Dendritic cell treated with granulocyte-macrophage colony-stimulating factor and Interleukin-4, amounts not matched to agents 40 ng/mL and 50 ng/mL, for 4 days (primary cell): ENCODE measurements at regions not wholly inside any gene's neighbourhood (a gene's known extent, or its start where the extent isn't known, plus 50 kb on each side); places are given as distances from the start of the nearest gene placed in this dataset.

ENCODE experiments used
- H3K27ac Mint-ChIP-seq: one replicate; pipeline ENCODE4 v1.8.0; 2022; ENCODE audit warnings: mild to moderate bottlenecking, mixed read lengths
- H3K27me3 Mint-ChIP-seq: one replicate; pipeline ENCODE4 v1.8.0; 2022; ENCODE audit warnings: mild to moderate bottlenecking, mixed read lengths
- H3K36me3 Mint-ChIP-seq: one replicate; pipeline ENCODE4 v1.8.0; 2022; ENCODE audit warnings: low read depth, mixed read lengths
- H3K4me1 Mint-ChIP-seq: one replicate; pipeline ENCODE4 v1.8.0; 2022; ENCODE audit warnings: low read depth, mixed read lengths
- H3K4me3 Mint-ChIP-seq: one replicate; pipeline ENCODE4 v1.8.0; 2022; ENCODE audit warnings: mild to moderate bottlenecking, moderate library complexity, mixed read lengths
- H3K9me3 Mint-ChIP-seq: one replicate; pipeline ENCODE4 v1.8.0; 2022; ENCODE audit warnings: mixed read lengths
- intact Hi-C: fragments of 100-400 bp; cut with micrococcal nuclease; formaldehyde crosslinking; loops from one replicate; pipeline ENCODE4 v1.15.0; 2022

DNA sequence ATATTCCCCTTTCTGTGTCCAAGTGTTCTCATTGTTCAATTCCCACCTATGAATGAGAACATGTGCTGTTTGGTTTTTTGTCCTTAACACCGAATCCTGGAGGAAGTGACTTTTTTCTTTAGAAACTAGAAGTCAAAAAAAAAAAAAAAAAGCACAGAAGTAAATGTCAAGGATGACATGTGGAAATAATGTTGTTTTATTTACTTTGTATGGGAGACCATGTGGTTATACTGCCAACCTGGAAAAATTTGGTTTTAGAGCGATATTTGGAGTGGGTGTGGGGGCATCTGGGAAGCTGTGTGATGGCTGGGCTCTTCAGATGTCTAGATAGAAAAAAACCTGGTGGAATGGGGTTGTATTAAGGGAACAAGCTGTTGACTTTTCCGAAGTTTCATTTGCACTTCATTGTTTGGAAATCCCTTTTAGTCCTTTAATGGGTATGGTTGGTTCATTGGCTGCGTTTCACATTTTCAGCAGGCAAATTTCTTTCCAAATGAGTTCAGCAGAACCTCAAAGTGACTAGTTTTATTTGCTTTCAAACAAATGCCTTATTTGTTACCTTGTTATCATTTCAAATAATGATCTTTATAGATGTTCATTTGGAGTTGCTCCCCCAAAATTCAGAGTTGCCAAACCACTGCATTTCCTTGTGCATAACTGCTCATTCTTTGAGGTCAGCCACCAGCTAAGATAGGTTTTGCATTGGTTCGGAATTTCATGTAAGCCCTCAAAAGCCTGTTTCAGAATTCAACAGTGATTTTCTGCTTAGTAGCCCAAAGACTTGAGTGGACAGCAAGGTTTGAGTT is 508.2 kb downstream of the METTL15 start:
- no peak overlapping the region for H3K27ac Mint-ChIP-seq
- intact Hi-C loops = no loop called here

DNA sequence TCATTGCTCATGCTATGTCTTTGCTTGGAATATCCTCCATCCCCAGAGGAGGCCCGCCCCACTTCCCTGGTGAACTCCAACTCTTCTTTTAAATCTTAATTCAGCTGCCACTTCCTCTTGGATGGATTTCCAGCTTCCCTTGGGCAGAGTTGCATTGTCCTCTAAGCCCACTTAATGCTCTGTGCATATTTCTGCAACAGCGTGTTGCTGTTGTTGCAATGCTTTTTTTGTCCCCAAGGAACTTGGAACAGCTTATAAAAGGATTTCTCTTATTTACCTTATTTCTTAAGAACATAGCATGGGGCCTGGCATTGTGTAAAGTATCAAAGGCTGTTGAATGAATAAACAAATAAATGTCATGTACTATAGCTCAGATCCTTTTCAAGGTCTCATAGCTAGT is 507.4 kb downstream of the METTL15 start:
- Mint-ChIP-seq H3K36me3 (no peaks in the 10 kb centered on the region), H3K4me1 (no peaks in the 10 kb centered on the region), H3K27me3 (no peaks in the 10 kb centered on the region), H3K27ac (no peak overlapping the region), H3K9me3 (no peaks in the 10 kb centered on the region), H3K4me3 (no peak overlapping the region)
- intact Hi-C loops = no loop called here

More for the DNA sequence above, 508.2 kb downstream of the METTL15 start:
- no peaks in the 10 kb centered on the region for H3K4me1 Mint-ChIP-seq
- no peaks in the 10 kb centered on the region for H3K36me3 Mint-ChIP-seq
- H3K4me3 Mint-ChIP-seq = no peak overlapping the region
- H3K27me3 Mint-ChIP-seq = no peaks in the 10 kb centered on the region
- H3K9me3 Mint-ChIP-seq = no peaks in the 10 kb centered on the region

DNA sequence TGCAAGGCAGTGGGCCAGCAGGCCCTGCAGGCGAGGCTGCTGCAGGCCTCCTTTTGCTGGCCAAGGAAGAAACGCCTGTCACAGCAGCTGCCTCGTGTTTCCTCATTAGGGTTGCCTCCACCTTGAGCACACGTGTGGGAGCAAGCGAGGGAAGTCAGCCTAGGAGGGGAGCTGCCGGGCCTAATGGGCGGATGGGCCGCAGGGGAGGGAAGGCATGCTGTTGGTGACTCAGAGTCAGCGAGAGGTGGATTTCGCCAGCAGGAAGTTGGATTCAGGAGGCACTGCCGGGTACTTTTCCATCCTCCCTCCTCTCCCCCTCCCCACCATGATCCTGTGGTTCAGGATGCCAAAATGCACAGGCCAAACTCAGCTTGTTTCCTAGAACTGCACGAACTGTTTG is 498.7 kb downstream of the METTL15 start:
- no peaks in the 10 kb centered on the region for H3K36me3 Mint-ChIP-seq
- peaks cover 17% of the 10 kb centered on the region for H3K9me3 Mint-ChIP-seq
- no peak overlapping the region for H3K4me3 Mint-ChIP-seq
- no peak overlapping the region for H3K27ac Mint-ChIP-seq
- no peaks in the 10 kb centered on the region for H3K27me3 Mint-ChIP-seq
- H3K4me1 Mint-ChIP-seq = no peaks in the 10 kb centered on the region
- intact Hi-C loops = no loop called here

DNA sequence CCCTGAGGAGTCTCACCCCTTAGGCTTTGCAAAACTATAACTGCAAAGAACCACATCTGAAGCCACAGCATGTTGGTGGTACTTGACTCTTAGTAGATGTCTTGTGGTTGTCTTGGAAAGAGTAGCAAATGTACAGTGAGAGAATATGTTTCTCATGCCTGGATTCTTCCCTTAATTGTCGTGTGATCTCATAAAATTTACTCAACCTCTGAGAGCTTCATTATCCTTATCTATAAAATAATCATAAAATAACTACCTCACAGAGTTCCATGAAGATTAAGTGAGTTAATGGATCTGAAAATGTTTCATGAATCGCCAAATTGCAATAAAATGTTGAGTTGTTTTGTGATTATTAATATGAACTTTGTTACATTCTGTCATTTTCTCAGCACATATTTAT is 491.5 kb downstream of the METTL15 start:
- no peaks in the 10 kb centered on the region for H3K36me3 Mint-ChIP-seq
- H3K9me3 Mint-ChIP-seq = peaks cover 26% of the 10 kb centered on the region
- no peaks in the 10 kb centered on the region for H3K4me1 Mint-ChIP-seq
- no peak overlapping the region for H3K4me3 Mint-ChIP-seq
- H3K27me3 Mint-ChIP-seq = no peaks in the 10 kb centered on the region
- intact Hi-C loops = no loop called here
- H3K27ac Mint-ChIP-seq = no peak overlapping the region

DNA sequence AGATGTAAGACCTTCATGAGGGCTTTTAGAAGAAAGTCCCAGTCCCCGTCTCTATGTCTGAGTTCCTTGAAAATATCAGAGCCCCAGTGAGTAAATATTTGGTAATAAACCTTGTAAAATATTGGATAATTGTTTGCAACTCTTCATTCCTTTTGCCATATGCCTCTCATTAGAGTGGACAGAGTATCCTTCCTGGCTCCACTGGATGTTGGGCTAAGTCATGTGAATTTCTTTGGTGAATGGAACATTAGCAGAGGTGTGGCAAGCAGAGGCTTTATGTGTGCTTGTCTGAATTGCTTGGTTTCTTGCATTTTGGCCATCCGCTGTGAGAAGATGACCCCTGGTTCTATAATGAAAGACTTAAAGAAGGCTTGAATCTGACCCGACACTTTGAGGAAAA is 490.3 kb downstream of the METTL15 start:
- Mint-ChIP-seq H3K9me3 (peaks cover 24% of the 10 kb centered on the region), H3K27me3 (no peaks in the 10 kb centered on the region), H3K36me3 (no peaks in the 10 kb centered on the region), H3K4me3 (no peak overlapping the region), H3K27ac (no peak overlapping the region), H3K4me1 (no peaks in the 10 kb centered on the region)
- intact Hi-C loops = no loop called here

DNA sequence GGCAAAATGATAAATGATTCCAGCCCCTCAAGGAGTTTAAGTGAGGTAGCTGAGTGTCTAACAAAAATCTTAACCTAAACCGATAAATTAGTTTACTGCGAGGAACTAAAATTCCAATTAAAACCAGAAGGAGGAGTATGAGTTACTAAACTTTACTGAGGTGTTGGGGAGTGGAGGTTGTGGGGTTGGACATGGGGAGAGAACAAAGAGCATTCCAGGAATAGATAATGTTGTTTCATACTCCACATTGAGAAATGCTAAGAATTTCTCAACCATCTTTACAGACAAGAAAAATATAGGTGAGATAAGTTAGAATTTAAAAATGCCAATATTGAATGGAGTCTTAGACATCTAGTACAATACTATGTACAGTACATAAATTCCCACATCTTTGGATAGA is 488.6 kb downstream of the METTL15 start:
- no peak overlapping the region for H3K27ac Mint-ChIP-seq
- intact Hi-C loops = no loop called here
- no peaks in the 10 kb centered on the region for H3K27me3 Mint-ChIP-seq
- H3K36me3 Mint-ChIP-seq = no peaks in the 10 kb centered on the region
- H3K4me1 Mint-ChIP-seq = no peaks in the 10 kb centered on the region
- no peak overlapping the region for H3K4me3 Mint-ChIP-seq
- H3K9me3 Mint-ChIP-seq = peaks cover 17% of the 10 kb centered on the region

DNA sequence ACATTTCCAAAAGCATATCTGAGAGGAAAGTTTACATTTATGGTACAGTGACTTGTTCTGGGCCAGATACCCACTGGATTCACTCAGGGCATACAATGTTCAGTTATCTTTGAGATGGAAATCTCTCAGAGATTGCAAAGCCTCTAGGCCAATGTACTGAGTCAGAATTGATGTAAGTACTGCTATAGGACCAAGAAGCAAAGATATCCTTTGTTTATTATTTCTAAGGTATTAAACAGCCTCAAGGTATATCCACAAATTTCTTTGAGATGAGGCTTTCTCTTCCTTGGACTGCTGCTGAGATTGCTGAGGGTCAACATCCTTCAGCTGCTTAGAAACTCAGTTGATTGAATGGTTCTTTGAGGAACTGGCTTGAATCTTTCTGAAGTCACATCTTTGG is 484.0 kb downstream of the METTL15 start:
- no peak overlapping the region for H3K4me3 Mint-ChIP-seq
- no peaks in the 10 kb centered on the region for H3K27me3 Mint-ChIP-seq
- no peaks in the 10 kb centered on the region for H3K36me3 Mint-ChIP-seq
- intact Hi-C loops = no loop called here
- no peak overlapping the region for H3K27ac Mint-ChIP-seq
- H3K9me3 Mint-ChIP-seq = peaks cover 17% of the 10 kb centered on the region
- H3K4me1 Mint-ChIP-seq = no peaks in the 10 kb centered on the region

DNA sequence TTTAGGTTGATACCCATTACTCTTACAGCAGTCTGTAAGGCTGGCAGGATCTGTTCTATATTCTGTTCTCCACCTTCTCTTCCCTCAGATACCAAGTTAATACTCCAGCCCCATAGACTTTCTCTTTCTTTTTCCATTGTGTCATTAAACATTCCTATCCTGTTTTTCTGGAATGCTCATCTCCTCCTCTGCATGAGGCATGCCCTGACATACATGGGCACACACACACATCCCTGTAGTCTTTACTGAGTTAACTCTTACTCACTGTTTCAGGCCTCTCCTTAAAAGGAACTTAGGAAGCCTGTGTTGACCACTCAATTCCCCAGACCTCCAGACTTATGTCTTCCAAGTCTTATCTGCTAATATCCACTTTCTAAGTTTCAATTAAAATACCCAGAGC is 476.8 kb downstream of the METTL15 start:
- H3K27ac Mint-ChIP-seq = no peak overlapping the region

DNA sequence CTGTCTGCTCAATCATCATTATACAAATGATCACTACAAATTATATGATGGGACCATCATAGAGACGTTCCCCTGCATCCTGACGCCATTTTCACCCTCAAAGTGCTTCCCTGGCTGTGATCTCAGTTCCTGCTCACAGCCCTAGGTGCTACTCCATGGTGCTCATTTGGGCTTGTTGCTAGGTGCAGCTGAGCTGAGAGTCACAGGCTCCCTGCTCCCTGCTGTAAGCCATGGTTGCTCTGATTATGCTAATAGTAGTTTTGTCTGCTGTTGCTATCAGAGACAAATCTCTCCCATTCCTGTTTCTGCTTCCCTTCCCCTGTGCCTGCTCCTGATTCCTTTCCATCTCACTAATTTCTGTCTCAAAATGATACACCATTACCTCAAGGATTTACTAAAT is 474.3 kb downstream of the METTL15 start:
- H3K4me1 Mint-ChIP-seq = no peaks in the 10 kb centered on the region
- no peak overlapping the region for H3K4me3 Mint-ChIP-seq
- no peaks in the 10 kb centered on the region for H3K36me3 Mint-ChIP-seq
- no peaks in the 10 kb centered on the region for H3K9me3 Mint-ChIP-seq
- H3K27ac Mint-ChIP-seq = no peak overlapping the region
- no peaks in the 10 kb centered on the region for H3K27me3 Mint-ChIP-seq
- intact Hi-C loops = no loop called here

More for the DNA sequence above, 476.8 kb downstream of the METTL15 start:
- no peaks in the 10 kb centered on the region for H3K4me1 Mint-ChIP-seq
- no peaks in the 10 kb centered on the region for H3K36me3 Mint-ChIP-seq
- intact Hi-C loops = no loop called here
- H3K9me3 Mint-ChIP-seq = no peaks in the 10 kb centered on the region
- H3K4me3 Mint-ChIP-seq = no peak overlapping the region
- no peaks in the 10 kb centered on the region for H3K27me3 Mint-ChIP-seq

DNA sequence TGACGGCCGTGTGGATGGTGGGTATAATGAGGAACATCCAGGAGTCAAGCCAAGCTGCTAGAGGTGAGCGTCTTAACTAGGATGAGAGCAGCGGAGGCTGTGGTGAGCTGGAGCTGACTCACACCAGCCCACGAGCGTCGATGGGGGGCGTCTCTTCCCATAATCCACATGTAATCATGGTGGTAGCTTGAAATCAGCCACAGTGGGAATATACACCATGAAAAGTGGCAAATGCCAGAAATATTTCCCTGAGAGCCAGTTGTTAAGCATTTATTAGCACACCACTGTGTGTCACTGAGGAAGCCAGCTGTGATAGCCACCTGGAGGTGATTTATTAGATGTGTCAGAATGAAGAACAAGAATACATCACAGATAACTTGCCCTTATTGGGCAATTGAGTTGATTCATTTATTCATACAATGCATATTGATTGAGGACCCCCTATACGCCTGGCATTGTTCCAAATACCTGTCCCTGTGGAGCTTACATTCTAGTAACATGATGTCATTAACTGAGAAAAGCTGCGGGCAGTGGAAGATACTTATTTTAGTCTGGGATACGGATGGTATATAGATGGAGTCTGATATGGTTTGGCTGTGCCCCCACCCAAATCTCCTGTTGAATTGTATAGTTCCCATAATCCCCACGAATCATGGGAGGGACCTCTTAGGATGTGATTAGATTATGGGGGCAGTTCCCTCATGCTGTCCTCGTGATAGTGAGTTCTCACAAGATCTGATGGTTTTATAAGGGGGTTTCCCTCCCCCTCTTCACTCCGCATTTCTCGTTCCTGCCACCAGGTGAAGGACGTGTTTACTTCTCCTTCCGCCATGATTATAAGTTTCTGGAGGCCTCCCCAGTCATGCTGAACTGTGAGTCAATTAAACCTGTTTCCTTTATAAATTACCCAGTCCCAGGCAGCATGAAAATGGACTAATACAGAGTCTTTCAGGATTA is 473.4 kb downstream of the METTL15 start:
- intact Hi-C loops = no loop called here

DNA sequence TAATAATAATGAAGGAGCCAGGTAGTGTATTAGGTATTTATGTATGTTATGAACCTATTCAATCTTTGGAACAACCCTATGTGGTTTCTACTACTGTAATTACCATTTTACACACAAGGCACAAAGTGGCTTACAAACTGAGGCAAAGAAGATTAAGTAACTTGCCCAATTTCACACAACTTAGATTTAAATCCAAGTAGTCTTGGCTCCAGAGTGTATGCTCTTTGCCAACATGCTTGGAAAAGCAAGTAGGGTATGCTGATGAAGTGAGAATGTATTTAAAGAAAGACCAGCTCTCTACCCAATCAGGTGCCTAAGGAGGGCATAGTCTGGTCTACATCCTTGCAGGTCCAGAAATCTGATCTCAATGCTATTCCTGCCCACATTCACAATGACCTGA is 463.2 kb downstream of the METTL15 start:
- H3K36me3 Mint-ChIP-seq = no peaks in the 10 kb centered on the region
- H3K27me3 Mint-ChIP-seq = no peaks in the 10 kb centered on the region
- H3K27ac Mint-ChIP-seq = no peak overlapping the region
- H3K4me3 Mint-ChIP-seq = no peak overlapping the region
- no peaks in the 10 kb centered on the region for H3K4me1 Mint-ChIP-seq
- intact Hi-C loops = no loop called here
- H3K9me3 Mint-ChIP-seq = no peaks in the 10 kb centered on the region

More for the DNA sequence above, 473.4 kb downstream of the METTL15 start:
- Mint-ChIP-seq H3K27ac (no peak overlapping the region), H3K9me3 (no peaks in the 10 kb centered on the region), H3K4me3 (no peak overlapping the region), H3K4me1 (no peaks in the 10 kb centered on the region), H3K36me3 (no peaks in the 10 kb centered on the region), H3K27me3 (no peaks in the 10 kb centered on the region)

DNA sequence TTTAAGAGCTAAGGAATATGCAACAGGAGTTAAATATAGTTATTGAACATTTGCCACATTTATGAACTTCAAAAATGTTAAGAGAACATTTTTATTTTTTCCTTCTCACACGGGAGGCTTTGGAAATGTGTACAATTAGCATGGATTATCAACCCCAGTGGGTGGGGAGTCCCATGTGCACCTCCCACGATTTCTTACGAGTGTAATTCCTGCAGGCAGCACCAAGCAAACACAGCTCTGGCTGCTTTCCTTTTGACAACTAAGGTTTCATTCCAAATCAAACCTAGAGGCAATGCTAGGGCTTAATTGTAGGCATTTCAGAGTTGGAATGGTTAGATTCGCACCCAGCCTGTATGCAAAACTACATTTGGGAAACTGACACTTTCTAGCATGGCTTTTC is 460.9 kb downstream of the METTL15 start:
- intact Hi-C loops = no loop called here
- no peak overlapping the region for H3K27ac Mint-ChIP-seq
- H3K4me3 Mint-ChIP-seq = no peak overlapping the region
- no peaks in the 10 kb centered on the region for H3K27me3 Mint-ChIP-seq
- H3K36me3 Mint-ChIP-seq = no peaks in the 10 kb centered on the region
- no peaks in the 10 kb centered on the region for H3K9me3 Mint-ChIP-seq
- no peaks in the 10 kb centered on the region for H3K4me1 Mint-ChIP-seq

DNA sequence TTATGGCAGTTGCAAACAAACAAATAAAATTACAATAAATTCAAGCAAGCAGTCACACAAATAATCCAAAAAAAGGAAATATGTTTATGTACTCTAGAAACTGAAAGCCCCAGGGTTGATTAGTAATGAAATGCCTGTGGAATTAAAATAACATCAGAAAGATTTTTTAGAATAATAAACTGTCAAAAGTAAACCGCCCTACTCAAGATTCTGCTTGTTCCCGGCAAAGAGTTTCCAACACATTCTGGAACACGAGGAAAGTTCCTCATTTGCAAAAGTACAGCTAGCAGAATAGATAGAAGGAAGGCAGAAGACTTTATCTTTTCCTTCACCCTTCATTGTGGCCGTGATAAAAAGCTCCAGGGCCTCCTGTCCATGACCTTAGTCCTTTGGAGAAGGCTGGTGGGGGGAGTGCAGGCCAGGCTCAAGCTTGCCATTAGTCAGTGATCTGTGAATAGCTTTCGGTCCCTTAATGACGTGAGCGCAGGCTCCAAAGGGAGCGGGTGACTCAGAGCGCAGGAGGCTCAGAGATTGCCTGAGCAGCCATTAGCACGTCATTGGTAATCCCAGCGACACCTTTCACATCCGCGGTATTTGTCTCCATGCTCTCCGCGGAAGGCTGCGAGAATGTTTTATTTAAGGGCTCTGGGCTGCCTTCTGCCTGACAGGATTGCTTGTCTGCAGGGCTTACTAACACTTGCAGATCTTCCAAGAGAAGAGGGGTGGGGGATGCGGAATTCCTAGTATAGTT is 458.3 kb downstream of the METTL15 start:
- H3K4me1 Mint-ChIP-seq = no peaks in the 10 kb centered on the region
- no peaks in the 10 kb centered on the region for H3K27me3 Mint-ChIP-seq
- no peak overlapping the region for H3K27ac Mint-ChIP-seq
- intact Hi-C loops = no loop called here
- no peaks in the 10 kb centered on the region for H3K9me3 Mint-ChIP-seq
- H3K4me3 Mint-ChIP-seq = no peak overlapping the region
- H3K36me3 Mint-ChIP-seq = no peaks in the 10 kb centered on the region

DNA sequence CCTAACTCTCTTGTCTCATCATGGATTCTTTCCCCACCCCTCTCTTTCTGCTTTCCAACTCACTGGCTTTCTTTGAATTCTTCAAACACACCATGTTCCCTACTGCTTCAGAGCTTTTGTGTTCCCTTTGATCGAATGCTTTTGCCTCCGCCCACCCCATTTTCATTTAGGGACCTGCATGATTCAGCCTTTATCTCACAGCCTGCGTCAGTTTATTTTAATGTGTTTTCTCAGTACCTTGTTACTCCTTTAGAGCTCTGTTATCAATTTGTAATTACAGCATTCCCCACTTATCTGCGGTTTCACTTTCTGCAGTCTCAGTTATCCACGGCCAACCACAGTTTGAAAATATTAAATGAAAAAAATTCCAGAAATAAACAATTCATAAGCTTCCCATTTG is 451.3 kb downstream of the METTL15 start:
- Mint-ChIP-seq H3K36me3 (no peaks in the 10 kb centered on the region), H3K4me1 (no peaks in the 10 kb centered on the region), H3K4me3 (no peak overlapping the region), H3K27me3 (no peaks in the 10 kb centered on the region), H3K27ac (no peak overlapping the region), H3K9me3 (peaks cover 13% of the 10 kb centered on the region)
- intact Hi-C loops = no loop called here
